Liver (tissue), 8 donors: ENCODE measurements at regions not wholly inside any gene's neighbourhood (a gene's known extent, or its start where the extent isn't known, plus 50 kb on each side); places are given as distances from the start of the nearest gene placed in this dataset.

Experiments
- DNase-seq: peaks from one replicate; pipeline ENCODE4 v3.0.0-alpha.2; 2017; ENCODE audit warnings: low spot score
- H3K27ac ChIP-seq, 2 donors: one replicate each; pipeline ENCODE4 v1.7.0; 2013; ENCODE audit warnings: inconsistent platforms in 2 of 2, low read length in 2 of 2, control low read depth in 1 of 2, low read depth in 1 of 2, mild to moderate bottlenecking in 1 of 2
- H3K27me3 ChIP-seq, 4 donors: one replicate each; pipeline versions ENCODE4 v1.6.1 to v1.7.0; 2013; ENCODE audit warnings: low read length in 3 of 4, inconsistent platforms in 1 of 4, mild to moderate bottlenecking in 1 of 4, moderate library complexity in 1 of 4; ENCODE audit not compliant: control insufficient read depth in 4 of 4, insufficient read depth in 4 of 4
- H3K36me3 ChIP-seq, 4 donors: one replicate each; pipeline versions ENCODE4 v1.6.1 to v1.7.0; 2013; ENCODE audit warnings: low read length in 3 of 4, mild to moderate bottlenecking in 3 of 4, low read depth in 1 of 4, moderate library complexity in 1 of 4; ENCODE audit not compliant: control insufficient read depth in 4 of 4, insufficient read depth in 3 of 4
- H3K4me1 ChIP-seq, 4 donors: one replicate each; pipeline versions ENCODE4 v1.6.1 to v1.7.0; 2013; ENCODE audit warnings: low read length in 3 of 4, mild to moderate bottlenecking in 3 of 4, moderate library complexity in 1 of 4; ENCODE audit not compliant: control insufficient read depth in 4 of 4, insufficient read depth in 4 of 4
- H3K4me3 ChIP-seq, 3 donors: one replicate each; pipeline versions ENCODE4 v1.6.1 to v1.7.0; 2013; ENCODE audit warnings: low read length in 3 of 3, control low read depth in 1 of 3, low read depth in 1 of 3, mild to moderate bottlenecking in 1 of 3
- H3K9ac ChIP-seq, 2 donors: one replicate each; pipeline ENCODE4 v1.7.0; 2013; ENCODE audit warnings: low read length in 2 of 2, mild to moderate bottlenecking in 2 of 2, moderate library complexity in 2 of 2, control low read depth in 1 of 2, low read depth in 1 of 2
- H3K9me3 ChIP-seq, 4 donors: one replicate each; pipeline versions ENCODE4 v1.6.1 to v1.7.0; 2013; ENCODE audit warnings: low read length in 3 of 4; ENCODE audit not compliant: control insufficient read depth in 4 of 4
- EGR1 ChIP-seq, 2 donors: IDR thresholded peaks; 2 replicates each; pipeline ENCODE4 v1.6.1; 2016 to 2018; ENCODE audit warnings: antibody characterized with exemption in 2 of 2, low read depth in 2 of 2
- FOXA1 ChIP-seq: IDR thresholded peaks from 2 replicates; pipeline ENCODE4 v1.6.1; 2016; ENCODE audit warnings: antibody characterized with exemption
- FOXA2 ChIP-seq: IDR thresholded peaks from 2 replicates; pipeline ENCODE4 v1.6.1; 2016; ENCODE audit warnings: antibody characterized with exemption
- GABPA ChIP-seq, 2 donors: IDR thresholded peaks in 1 of 2; conservative IDR thresholded peaks in 1 of 2; 2 replicates each; pipeline ENCODE4 v1.6.1; 2016; ENCODE audit warnings: antibody characterized with exemption in 2 of 2, mild to moderate bottlenecking in 1 of 2, moderate library complexity in 1 of 2
- HNF4A ChIP-seq, 2 donors: conservative IDR thresholded peaks; 2 replicates each; pipeline ENCODE4 v1.6.1; 2016; ENCODE audit warnings: antibody characterized with exemption in 2 of 2, mild to moderate bottlenecking in 2 of 2
- HNF4G ChIP-seq: IDR thresholded peaks from 2 replicates; pipeline ENCODE4 v1.6.1; 2016; ENCODE audit warnings: antibody characterized with exemption
- JUND ChIP-seq, 2 donors: IDR thresholded peaks; 2 replicates each; pipeline ENCODE4 v1.6.1; 2016; ENCODE audit warnings: antibody characterized with exemption in 2 of 2
- NR2F2 ChIP-seq: IDR thresholded peaks from 2 replicates; pipeline ENCODE4 v1.6.1; 2016; ENCODE audit warnings: antibody characterized with exemption
- RAD21 ChIP-seq, 2 donors: IDR thresholded peaks; 2 replicates each; pipeline ENCODE4 v1.6.1; 2016; ENCODE audit warnings: antibody characterized with exemption in 2 of 2, mild to moderate bottlenecking in 2 of 2
- RXRA ChIP-seq, 2 donors: IDR thresholded peaks; 2 replicates each; pipeline ENCODE4 v1.6.1; 2017 to 2018; ENCODE audit warnings: antibody characterized with exemption in 2 of 2, mild to moderate bottlenecking in 1 of 2
- SP1 ChIP-seq: IDR thresholded peaks from 2 replicates; pipeline ENCODE4 v1.6.1; 2018; ENCODE audit warnings: antibody characterized with exemption, mild to moderate bottlenecking
- TAF1 ChIP-seq: conservative IDR thresholded peaks from 2 replicates; pipeline ENCODE4 v1.6.1; 2016; ENCODE audit warnings: antibody characterized with exemption, mild to moderate bottlenecking
- YY1 ChIP-seq: IDR thresholded peaks from 2 replicates; pipeline ENCODE4 v1.6.1; 2016; ENCODE audit warnings: antibody characterized with exemption, mild to moderate bottlenecking
- WGBS: extraction: QIAGEN DNeasy Blood & Tissue Kit; methylation state at CpG from one replicate; pipeline ENCODE4 v1.1.7; 2013; 5-methylcytosine and 5-hydroxymethylcytosine counted together
- TF ChIP-seq, protein P1 (sequence below): IDR thresholded peaks from 2 replicates; pipeline ENCODE4 v1.6.1; 2016; ENCODE audit warnings: antibody characterized with exemption
- TF ChIP-seq, protein P2 (sequence below): IDR thresholded peaks from 2 replicates; pipeline ENCODE4 v1.6.1; 2016; ENCODE audit warnings: antibody characterized with exemption
- TF ChIP-seq, protein P3 (sequence below): fragments of 150-350 bp; IDR thresholded peaks from 2 replicates; pipeline ENCODE4 v1.5.1; 2017; ENCODE audit warnings: improper control_type of control experiment, low read depth, low read length; ENCODE audit not compliant: missing input control
- TF ChIP-seq, protein P4 (sequence below): IDR thresholded peaks from 2 replicates; pipeline ENCODE4 v1.6.1; 2016; ENCODE audit warnings: antibody characterized with exemption
- TF ChIP-seq, protein P5 (sequence below): IDR thresholded peaks from 2 replicates; pipeline ENCODE4 v1.6.1; 2016; ENCODE audit warnings: antibody characterized with exemption, mild to moderate bottlenecking
- donor health status: healthy.
- donor health status: healthy.
- donor health status: healthy.
- donor health status: healthy.
- donor health status: healthy.

DNA sequence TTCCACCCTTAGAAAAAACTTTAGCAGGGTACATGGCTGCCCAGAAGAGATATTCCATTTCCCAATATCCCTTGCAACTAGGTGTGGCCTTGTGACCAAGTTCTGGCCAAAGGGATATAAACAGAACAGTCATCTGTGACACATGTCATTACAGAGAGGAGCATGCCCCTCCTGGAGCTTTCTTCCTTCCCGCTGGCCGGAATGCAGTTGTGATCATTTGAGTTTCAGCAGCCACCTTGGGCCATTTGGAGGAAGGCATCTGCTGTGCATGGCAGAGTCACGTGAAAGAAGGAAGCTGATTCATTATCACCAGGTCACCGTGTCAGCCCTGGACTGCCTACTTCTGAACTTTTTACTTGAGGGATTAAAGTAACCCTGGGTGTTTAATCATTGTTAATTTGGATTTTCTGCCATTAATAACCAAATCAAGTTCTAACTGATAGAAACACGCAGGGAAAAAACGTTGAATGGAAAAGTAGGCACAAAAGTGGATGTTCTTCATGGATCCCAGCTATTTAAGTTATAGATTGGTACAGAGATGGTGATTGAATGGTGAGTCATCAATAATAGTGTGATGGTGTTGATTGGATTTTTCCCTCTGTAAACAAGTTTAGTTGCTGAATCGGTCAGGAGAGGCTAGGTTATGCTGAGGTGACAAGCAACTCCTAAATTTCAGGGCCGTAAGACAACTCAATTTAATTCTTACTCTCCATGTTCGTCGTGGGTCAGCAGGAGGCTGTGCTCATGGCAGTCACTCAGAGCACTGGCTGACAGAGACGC lies 80.7 kb upstream of the CCDC167 start:
- WGBS: 80% methylated on average over 11 of the region's 11 CpGs
- H3K9ac ChIP-seq: no peak overlapping the region
- no peak for DNase-seq
- H3K4me3 ChIP-seq: no peak overlapping the region
- TF ChIP-seq TAF1 (no peak), EGR1 (IDR thresholded peaks at IDR 0.05; ENCODE audit: low read depth in 2 of 2) (no peak), YY1 (no peak), NR2F2 (no peak), JUND (IDR thresholded peaks at IDR 0.05) (no peak), FOXA1 (no peak), GABPA (IDR thresholded peaks at IDR 0.05 in 1 of 2, conservative IDR thresholded peaks at IDR 0.05 in 1 of 2) (no peak), SP1 (no peak), RXRA (IDR thresholded peaks at IDR 0.05) (no peak), FOXA2 (no peak), HNF4A (conservative IDR thresholded peaks at IDR 0.05) (no peak), RAD21 (IDR thresholded peaks at IDR 0.05) (no peak), HNF4G (no peak)
- TF ChIP-seq, protein P1, sequence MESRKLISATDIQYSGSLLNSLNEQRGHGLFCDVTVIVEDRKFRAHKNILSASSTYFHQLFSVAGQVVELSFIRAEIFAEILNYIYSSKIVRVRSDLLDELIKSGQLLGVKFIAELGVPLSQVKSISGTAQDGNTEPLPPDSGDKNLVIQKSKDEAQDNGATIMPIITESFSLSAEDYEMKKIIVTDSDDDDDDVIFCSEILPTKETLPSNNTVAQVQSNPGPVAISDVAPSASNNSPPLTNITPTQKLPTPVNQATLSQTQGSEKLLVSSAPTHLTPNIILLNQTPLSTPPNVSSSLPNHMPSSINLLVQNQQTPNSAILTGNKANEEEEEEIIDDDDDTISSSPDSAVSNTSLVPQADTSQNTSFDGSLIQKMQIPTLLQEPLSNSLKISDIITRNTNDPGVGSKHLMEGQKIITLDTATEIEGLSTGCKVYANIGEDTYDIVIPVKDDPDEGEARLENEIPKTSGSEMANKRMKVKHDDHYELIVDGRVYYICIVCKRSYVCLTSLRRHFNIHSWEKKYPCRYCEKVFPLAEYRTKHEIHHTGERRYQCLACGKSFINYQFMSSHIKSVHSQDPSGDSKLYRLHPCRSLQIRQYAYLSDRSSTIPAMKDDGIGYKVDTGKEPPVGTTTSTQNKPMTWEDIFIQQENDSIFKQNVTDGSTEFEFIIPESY: no peak
- TF ChIP-seq, protein P2, sequence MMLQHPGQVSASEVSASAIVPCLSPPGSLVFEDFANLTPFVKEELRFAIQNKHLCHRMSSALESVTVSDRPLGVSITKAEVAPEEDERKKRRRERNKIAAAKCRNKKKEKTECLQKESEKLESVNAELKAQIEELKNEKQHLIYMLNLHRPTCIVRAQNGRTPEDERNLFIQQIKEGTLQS: no peak
- TF ChIP-seq, protein P3, sequence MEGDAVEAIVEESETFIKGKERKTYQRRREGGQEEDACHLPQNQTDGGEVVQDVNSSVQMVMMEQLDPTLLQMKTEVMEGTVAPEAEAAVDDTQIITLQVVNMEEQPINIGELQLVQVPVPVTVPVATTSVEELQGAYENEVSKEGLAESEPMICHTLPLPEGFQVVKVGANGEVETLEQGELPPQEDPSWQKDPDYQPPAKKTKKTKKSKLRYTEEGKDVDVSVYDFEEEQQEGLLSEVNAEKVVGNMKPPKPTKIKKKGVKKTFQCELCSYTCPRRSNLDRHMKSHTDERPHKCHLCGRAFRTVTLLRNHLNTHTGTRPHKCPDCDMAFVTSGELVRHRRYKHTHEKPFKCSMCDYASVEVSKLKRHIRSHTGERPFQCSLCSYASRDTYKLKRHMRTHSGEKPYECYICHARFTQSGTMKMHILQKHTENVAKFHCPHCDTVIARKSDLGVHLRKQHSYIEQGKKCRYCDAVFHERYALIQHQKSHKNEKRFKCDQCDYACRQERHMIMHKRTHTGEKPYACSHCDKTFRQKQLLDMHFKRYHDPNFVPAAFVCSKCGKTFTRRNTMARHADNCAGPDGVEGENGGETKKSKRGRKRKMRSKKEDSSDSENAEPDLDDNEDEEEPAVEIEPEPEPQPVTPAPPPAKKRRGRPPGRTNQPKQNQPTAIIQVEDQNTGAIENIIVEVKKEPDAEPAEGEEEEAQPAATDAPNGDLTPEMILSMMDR: no peak
- TF ChIP-seq, protein P4, sequence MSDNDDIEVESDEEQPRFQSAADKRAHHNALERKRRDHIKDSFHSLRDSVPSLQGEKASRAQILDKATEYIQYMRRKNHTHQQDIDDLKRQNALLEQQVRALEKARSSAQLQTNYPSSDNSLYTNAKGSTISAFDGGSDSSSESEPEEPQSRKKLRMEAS: no peak
- TF ChIP-seq, protein P5, sequence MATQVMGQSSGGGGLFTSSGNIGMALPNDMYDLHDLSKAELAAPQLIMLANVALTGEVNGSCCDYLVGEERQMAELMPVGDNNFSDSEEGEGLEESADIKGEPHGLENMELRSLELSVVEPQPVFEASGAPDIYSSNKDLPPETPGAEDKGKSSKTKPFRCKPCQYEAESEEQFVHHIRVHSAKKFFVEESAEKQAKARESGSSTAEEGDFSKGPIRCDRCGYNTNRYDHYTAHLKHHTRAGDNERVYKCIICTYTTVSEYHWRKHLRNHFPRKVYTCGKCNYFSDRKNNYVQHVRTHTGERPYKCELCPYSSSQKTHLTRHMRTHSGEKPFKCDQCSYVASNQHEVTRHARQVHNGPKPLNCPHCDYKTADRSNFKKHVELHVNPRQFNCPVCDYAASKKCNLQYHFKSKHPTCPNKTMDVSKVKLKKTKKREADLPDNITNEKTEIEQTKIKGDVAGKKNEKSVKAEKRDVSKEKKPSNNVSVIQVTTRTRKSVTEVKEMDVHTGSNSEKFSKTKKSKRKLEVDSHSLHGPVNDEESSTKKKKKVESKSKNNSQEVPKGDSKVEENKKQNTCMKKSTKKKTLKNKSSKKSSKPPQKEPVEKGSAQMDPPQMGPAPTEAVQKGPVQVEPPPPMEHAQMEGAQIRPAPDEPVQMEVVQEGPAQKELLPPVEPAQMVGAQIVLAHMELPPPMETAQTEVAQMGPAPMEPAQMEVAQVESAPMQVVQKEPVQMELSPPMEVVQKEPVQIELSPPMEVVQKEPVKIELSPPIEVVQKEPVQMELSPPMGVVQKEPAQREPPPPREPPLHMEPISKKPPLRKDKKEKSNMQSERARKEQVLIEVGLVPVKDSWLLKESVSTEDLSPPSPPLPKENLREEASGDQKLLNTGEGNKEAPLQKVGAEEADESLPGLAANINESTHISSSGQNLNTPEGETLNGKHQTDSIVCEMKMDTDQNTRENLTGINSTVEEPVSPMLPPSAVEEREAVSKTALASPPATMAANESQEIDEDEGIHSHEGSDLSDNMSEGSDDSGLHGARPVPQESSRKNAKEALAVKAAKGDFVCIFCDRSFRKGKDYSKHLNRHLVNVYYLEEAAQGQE: no peak
- no peak overlapping the region for H3K27ac ChIP-seq
- H3K4me1 ChIP-seq: no peaks in the 10 kb centered on the region
- H3K36me3 ChIP-seq: no peaks in the 10 kb centered on the region
- no peaks in the 10 kb centered on the region for H3K9me3 ChIP-seq
- H3K27me3 ChIP-seq: peaks cover 0 to 2% (median 0%) of the 10 kb centered on the region in 4 donors
